HEK293T (cell line): ENCODE measurements at regions not wholly inside any gene's neighbourhood (a gene's known extent, or its start where the extent isn't known, plus 50 kb on each side); places are given as distances from the start of the nearest gene placed in this dataset.

ENCODE experiments used
- BHLHE40 ChIP-seq: fragments of 450-650 bp; IDR thresholded peaks from 2 replicates; pipeline ENCODE4 v1.6.1; 2016; ENCODE audit warnings: mild to moderate bottlenecking, moderate library complexity, borderline replicate concordance
- ELF4 ChIP-seq: fragments of 450-650 bp; IDR thresholded peaks from 2 replicates; pipeline ENCODE4 v1.6.1; 2017; ENCODE audit warnings: antibody characterized with exemption
- FOXK2 ChIP-seq: fragments of 450-650 bp; IDR thresholded peaks from 2 replicates; pipeline ENCODE4 v1.6.1; 2016; ENCODE audit warnings: mild to moderate bottlenecking
- HDGF ChIP-seq: fragments of 450-650 bp; IDR thresholded peaks from 2 replicates; pipeline ENCODE4 v1.6.1; 2017; ENCODE audit warnings: antibody characterized with exemption, borderline replicate concordance
- PKNOX1 ChIP-seq: fragments of 450-650 bp; IDR thresholded peaks from 2 replicates; pipeline ENCODE4 v1.6.1; 2016
- SP1 ChIP-seq: fragments of 450-650 bp; IDR thresholded peaks from 2 replicates; pipeline ENCODE4 v1.6.1; 2017

GRCh38 chr11:42925916-42926315, 385.9 kb upstream of the API5 start:
- no peak for TF ChIP-seq BHLHE40
- no peak for TF ChIP-seq SP1
- no peak for TF ChIP-seq PKNOX1
- TF ChIP-seq ELF4 = no peak
- no peak for TF ChIP-seq FOXK2
- no peak for TF ChIP-seq HDGF
